HEK293 (cell line): ENCODE measurements at regions not wholly inside any gene's neighbourhood (a gene's known extent, or its start where the extent isn't known, plus 50 kb on each side); places are given as distances from the start of the nearest gene placed in this dataset.

Source experiments
- CTCF ChIA-PET: fragments of 350-600 bp; formaldehyde crosslinking; extraction: SDS; loops from one replicate; lab custom pipeline; 2021; ENCODE audit warnings: antibody characterized with exemption; lab: Yijun Ruan, JAX
- POLR2A ChIA-PET: fragments of 300-600 bp; formaldehyde crosslinking; extraction: SDS; loops from one replicate; lab custom pipeline; 2020; ENCODE audit warnings: antibody characterized with exemption, inconsistent platforms; lab: Yijun Ruan, JAX
- H3K27ac ChIP-seq: fragments of 200-500 bp; sonication (Bioruptor generic); 2 replicates; pipeline ENCODE4 v1.5.1; 2014; ENCODE audit warnings: low read depth, low read length, control low read depth, inconsistent platforms; ENCODE audit errors: extremely low read depth
- H3K36me3 ChIP-seq, 2 experiments: fragments of 200-500 bp in 1 of 2; sonication (Bioruptor generic) in 1 of 2; 1 replicate in 1 of 2; 2 replicates in 1 of 2; pipeline ENCODE4 v1.5.1; 2014 to 2017; ENCODE audit warnings: inconsistent platforms in 2 of 2, low read length in 2 of 2; ENCODE audit not compliant: control insufficient read depth in 2 of 2, insufficient read depth in 1 of 2
- H3K4me1 ChIP-seq: fragments of 200-500 bp; sonication (Bioruptor generic); 2 replicates; pipeline ENCODE4 v1.5.1; 2014; ENCODE audit warnings: mild to moderate bottlenecking, low read length, inconsistent platforms; ENCODE audit not compliant: control insufficient read depth, insufficient read depth
- H3K4me3 ChIP-seq: 2 replicates; pipeline ENCODE4 v1.5.1; 2011; ENCODE audit warnings: low read depth, mild to moderate bottlenecking, control low read depth, low read length, moderate library complexity
- H3K9me3 ChIP-seq: fragments of 200-500 bp; sonication (Bioruptor generic); 2 replicates; pipeline ENCODE4 v1.5.1; 2014; ENCODE audit warnings: low read depth, low read length, inconsistent platforms; ENCODE audit not compliant: control insufficient read depth, insufficient read depth
- BCL6B ChIP-seq: fragments of 450-650 bp; formaldehyde crosslinking; IDR thresholded peaks from 2 replicates; pipeline ENCODE4 v1.5.1; 2017; ENCODE audit warnings: missing biosample characterization, missing genetic modification characterization
- GFI1B ChIP-seq: fragments of 450-650 bp; formaldehyde crosslinking; IDR thresholded peaks from 2 replicates; pipeline ENCODE4 v1.5.1; 2016; ENCODE audit warnings: missing biosample characterization, missing genetic modification characterization
- HIC1 ChIP-seq: fragments of 450-650 bp; formaldehyde crosslinking; IDR thresholded peaks from 2 replicates; pipeline ENCODE4 v1.5.1; 2016; ENCODE audit warnings: missing biosample characterization, missing genetic modification characterization
- IKZF3 ChIP-seq: fragments of 450-650 bp; IDR thresholded peaks from 2 replicates; pipeline ENCODE4 v1.5.0; 2018; ENCODE audit warnings: missing biosample characterization, mild to moderate bottlenecking, missing genetic modification characterization, moderate library complexity
- KLF8 ChIP-seq: fragments of 450-650 bp; formaldehyde crosslinking; IDR thresholded peaks from 2 replicates; pipeline ENCODE4 v1.5.1; 2016; ENCODE audit warnings: missing biosample characterization, missing genetic modification characterization
- MYNN ChIP-seq: fragments of 450-650 bp; formaldehyde crosslinking; IDR thresholded peaks from 2 replicates; pipeline ENCODE4 v1.5.1; 2016; ENCODE audit warnings: missing biosample characterization, missing genetic modification characterization, borderline replicate concordance
- PRDM1 ChIP-seq: fragments of 450-650 bp; formaldehyde crosslinking; IDR thresholded peaks from 2 replicates; pipeline ENCODE4; 2016; ENCODE audit warnings: missing biosample characterization, missing genetic modification characterization
- WT1 ChIP-seq: fragments of 450-650 bp; formaldehyde crosslinking; IDR thresholded peaks from 2 replicates; pipeline ENCODE4 v1.5.1; 2016; ENCODE audit warnings: missing biosample characterization, missing genetic modification characterization
- YY2 ChIP-seq: fragments of 450-650 bp; formaldehyde crosslinking; IDR thresholded peaks from 2 replicates; pipeline ENCODE4 v1.5.1; 2016; ENCODE audit warnings: missing biosample characterization, missing genetic modification characterization
- ZBTB10 ChIP-seq: fragments of 450-650 bp; formaldehyde crosslinking; IDR thresholded peaks from 2 replicates; pipeline ENCODE4 v1.5.1; 2016; ENCODE audit warnings: missing biosample characterization, missing genetic modification characterization
- ZNF121 ChIP-seq: fragments of 450-650 bp; formaldehyde crosslinking; IDR thresholded peaks from 2 replicates; pipeline ENCODE4 v1.5.1; 2016; ENCODE audit warnings: missing biosample characterization, missing genetic modification characterization
- ZNF157 ChIP-seq: fragments of 450-650 bp; formaldehyde crosslinking; IDR thresholded peaks from 2 replicates; pipeline ENCODE4 v1.5.1; 2016; ENCODE audit warnings: missing biosample characterization, missing genetic modification characterization
- ZNF239 ChIP-seq: fragments of 450-650 bp; formaldehyde crosslinking; IDR thresholded peaks from 2 replicates; pipeline ENCODE4 v1.5.1; 2016; ENCODE audit warnings: missing biosample characterization, missing genetic modification characterization
- ZNF335 ChIP-seq: fragments of 450-650 bp; formaldehyde crosslinking; conservative IDR thresholded peaks from 2 replicates; pipeline ENCODE4 v1.5.1; 2016; ENCODE audit warnings: missing biosample characterization, missing genetic modification characterization
- ZNF341 ChIP-seq: fragments of 450-650 bp; formaldehyde crosslinking; IDR thresholded peaks from 2 replicates; pipeline ENCODE4; 2016; ENCODE audit warnings: low read depth, missing biosample characterization, missing genetic modification characterization
- ZNF366 ChIP-seq: fragments of 450-650 bp; formaldehyde crosslinking; conservative IDR thresholded peaks from 2 replicates; pipeline ENCODE4 v1.5.1; 2016; ENCODE audit warnings: missing biosample characterization, missing genetic modification characterization
- ZNF518A ChIP-seq: fragments of 450-650 bp; formaldehyde crosslinking; conservative IDR thresholded peaks from 2 replicates; pipeline ENCODE4 v1.5.1; 2016; ENCODE audit warnings: low read depth, missing biosample characterization, missing genetic modification characterization
- ZNF560 ChIP-seq: fragments of 450-650 bp; formaldehyde crosslinking; IDR thresholded peaks from 2 replicates; pipeline ENCODE4 v1.5.1; 2017; ENCODE audit warnings: missing biosample characterization, missing genetic modification characterization, borderline replicate concordance
- ZNF596 ChIP-seq: fragments of 450-650 bp; IDR thresholded peaks from 2 replicates; pipeline ENCODE4 v1.5.0; 2018; ENCODE audit warnings: missing biosample characterization, mild to moderate bottlenecking, missing genetic modification characterization, moderate library complexity
- ZNF677 ChIP-seq: fragments of 450-650 bp; IDR thresholded peaks from 2 replicates; pipeline ENCODE4 v1.5.0; 2018; ENCODE audit warnings: missing biosample characterization, mild to moderate bottlenecking, missing genetic modification characterization, moderate library complexity
- ZNF707 ChIP-seq: fragments of 450-650 bp; formaldehyde crosslinking; IDR thresholded peaks from 2 replicates; pipeline ENCODE4 v1.5.1; 2016; ENCODE audit warnings: missing biosample characterization, missing genetic modification characterization
- ZSCAN4 ChIP-seq: fragments of 450-650 bp; formaldehyde crosslinking; IDR thresholded peaks from 2 replicates; pipeline ENCODE4 v1.5.1; 2017; ENCODE audit warnings: missing biosample characterization, missing genetic modification characterization

GRCh38 chr10:9214618-9215017 lies 1160.1 kb downstream of the GATA3 start (continued):
- TF ChIP-seq HIC1 (tag by site-specific recombination) (no peak), ZNF239 (tag by site-specific recombination) (no peak), ZNF518A (no peak), ZSCAN4 (tag by site-specific recombination) (no peak), GFI1B (tag by site-specific recombination) (no peak)

GRCh38 chr10:9215121-9215520 lies 1160.6 kb downstream of the GATA3 start:
- no peak for TF ChIP-seq WT1 (tag by site-specific recombination)
- TF ChIP-seq PRDM1 (tag by site-specific recombination), result peak; percentile 68; the same call in 1 of the 2 replicates
- peak; percentile 86 for TF ChIP-seq ZNF596 (tag by site-specific recombination)
- TF ChIP-seq ZNF560 (tag by site-specific recombination), result no peak
- no peak for TF ChIP-seq BCL6B (tag by site-specific recombination)
- TF ChIP-seq ZNF366, result peak; percentile 60
- POLR2A ChIA-PET, result no interaction called here
- CTCF ChIA-PET, result interaction anchor here (0.6 kb wide), 1 partner anchor 413 kb away, joined by 4 read pairs; no protein-coding TSS in a partner anchor

GRCh38 chr10:9219860-9220259 lies 1165.4 kb downstream of the GATA3 start:
- H3K36me3 ChIP-seq, result no peaks in the 10 kb centered on the region
- CTCF ChIA-PET, result interaction anchor here (1.1 kb wide), 1 partner anchor 11 kb away, joined by 6 read pairs; no protein-coding TSS in a partner anchor
- POLR2A ChIA-PET, result no interaction called here
- H3K4me3 ChIP-seq, result no peak overlapping the region
- H3K27ac ChIP-seq, result no peak overlapping the region
- H3K4me1 ChIP-seq, result no peaks in the 10 kb centered on the region
- no peaks in the 10 kb centered on the region for H3K9me3 ChIP-seq
- TF ChIP-seq ZNF677 (tag by site-specific recombination), result no peak
- TF ChIP-seq ZNF341, result no peak
- no peak for TF ChIP-seq ZNF707 (tag by site-specific recombination)
- no peak for TF ChIP-seq ZNF157 (tag by site-specific recombination)
- no peak for TF ChIP-seq ZNF121 (tag by site-specific recombination)
- no peak for TF ChIP-seq YY2 (tag by site-specific recombination)
- no peak for TF ChIP-seq ZBTB10 (tag by site-specific recombination)
- TF ChIP-seq MYNN (tag by site-specific recombination), result no peak
- TF ChIP-seq KLF8 (tag by site-specific recombination), result no peak
- no peak for TF ChIP-seq ZNF335
- no peak for TF ChIP-seq IKZF3
- TF ChIP-seq PRDM1 (tag by site-specific recombination), result no peak

More at GRCh38 chr10:9215121-9215520, 1160.6 kb downstream of the GATA3 start:
- no peaks in the 10 kb centered on the region for H3K9me3 ChIP-seq
- H3K36me3 ChIP-seq, result no peaks in the 10 kb centered on the region
- no peaks in the 10 kb centered on the region for H3K4me1 ChIP-seq
- no peak overlapping the region for H3K4me3 ChIP-seq
- no peak overlapping the region for H3K27ac ChIP-seq
